ENCODE measurements at regions not wholly inside any gene's neighbourhood (a gene's known extent, or its start where the extent isn't known, plus 50 kb on each side); places are given as distances from the start of the nearest gene placed in this dataset.

GRCh38 chr13:79626924-79627323 lies 146.0 kb downstream of the NDFIP2 start:
- TF ChIP-seq GATA2 (IDR thresholded peaks at IDR 0.05; ENCODE audit: low read depth, low read length) (no peak), GATA3 (IDR thresholded peaks at IDR 0.05; ENCODE audit: low read depth, low read length) (no peak)
